ENCODE measurements at regions not wholly inside any gene's neighbourhood (a gene's known extent, or its start where the extent isn't known, plus 50 kb on each side); places are given as distances from the start of the nearest gene placed in this dataset.
A peak's percentile ranks its signal among the peaks of the same experiment; 100 is the strongest.

- no peak for DNase-seq (ENCODE audit: low read depth in 1 of 2, low spot score in 2 of 2)
- no peak overlapping the region for H3K4me3 ChIP-seq
- no peaks in the 10 kb centered on the region for H3K36me3 ChIP-seq
- H3K9me3 ChIP-seq (replicated peaks), result no peaks in the 10 kb centered on the region
- H3K4me1 ChIP-seq (replicated peaks), result no peaks in the 10 kb centered on the region
- no peaks in the 10 kb centered on the region for H3K27me3 ChIP-seq (replicated peaks)
- no peak overlapping the region for H3K27ac ChIP-seq
Measured at GRCh38 chr19:31742249-31742648, 393.0 kb upstream of the TSHZ3 start.

GRCh38 chr19:31745731-31746130 is 396.5 kb upstream of the TSHZ3 start:
- DNase-seq (ENCODE audit: low read depth in 1 of 2, low spot score in 2 of 2), result no peak
- no peak overlapping the region for H3K4me3 ChIP-seq

GRCh38 chr19:31749231-31749630 is 400.0 kb upstream of the TSHZ3 start:
- H3K9me3 ChIP-seq (replicated peaks), result no peaks in the 10 kb centered on the region
- no peak for DNase-seq (ENCODE audit: low read depth in 1 of 2, low spot score in 2 of 2)
- H3K27me3 ChIP-seq (replicated peaks), result no peaks in the 10 kb centered on the region
- no peak overlapping the region for H3K4me3 ChIP-seq
- H3K36me3 ChIP-seq, result no peaks in the 10 kb centered on the region
- H3K27ac ChIP-seq, result no peak overlapping the region
- no peaks in the 10 kb centered on the region for H3K4me1 ChIP-seq (replicated peaks)

More at GRCh38 chr19:31745731-31746130, 396.5 kb upstream of the TSHZ3 start:
- Histone ChIP-seq H3K27me3 (replicated peaks) (no peaks in the 10 kb centered on the region), H3K9me3 (replicated peaks) (no peaks in the 10 kb centered on the region), H3K36me3 (no peaks in the 10 kb centered on the region), H3K4me1 (replicated peaks) (no peaks in the 10 kb centered on the region), H3K27ac (no peak overlapping the region)

GRCh38 chr19:31759359-31759758 is 410.1 kb upstream of the TSHZ3 start:
- no peak for DNase-seq (ENCODE audit: low read depth in 1 of 2, low spot score in 2 of 2)
- H3K4me3 ChIP-seq, result no peak overlapping the region
- no peaks in the 10 kb centered on the region for H3K9me3 ChIP-seq (replicated peaks)
- H3K27me3 ChIP-seq (replicated peaks), result no peaks in the 10 kb centered on the region
- H3K4me1 ChIP-seq (replicated peaks), result no peaks in the 10 kb centered on the region
- H3K27ac ChIP-seq, result no peak overlapping the region
- no peaks in the 10 kb centered on the region for H3K36me3 ChIP-seq

GRCh38 chr19:31761281-31761913 is 412.2 kb upstream of the TSHZ3 start:
- Histone ChIP-seq H3K4me3 (no peak overlapping the region), H3K9me3 (replicated peaks) (no peaks in the 10 kb centered on the region), H3K27ac (no peak overlapping the region), H3K36me3 (no peaks in the 10 kb centered on the region), H3K27me3 (replicated peaks) (no peaks in the 10 kb centered on the region), H3K4me1 (replicated peaks) (no peaks in the 10 kb centered on the region)
- no peak for DNase-seq (ENCODE audit: low read depth in 1 of 2, low spot score in 2 of 2)

GRCh38 chr19:31770223-31770622 is 421.0 kb upstream of the TSHZ3 start:
- Histone ChIP-seq H3K27me3 (replicated peaks) (no peaks in the 10 kb centered on the region), H3K4me1 (replicated peaks) (no peaks in the 10 kb centered on the region), H3K27ac (no peak overlapping the region), H3K36me3 (no peaks in the 10 kb centered on the region), H3K4me3 (no peak overlapping the region), H3K9me3 (replicated peaks) (no peaks in the 10 kb centered on the region)
- no peak for DNase-seq (ENCODE audit: low read depth in 1 of 2, low spot score in 2 of 2)

GRCh38 chr19:31772915-31773314 is 423.7 kb upstream of the TSHZ3 start:
- no peak for DNase-seq (ENCODE audit: low read depth in 1 of 2, low spot score in 2 of 2)
- Histone ChIP-seq H3K36me3 (no peaks in the 10 kb centered on the region), H3K27me3 (replicated peaks) (no peaks in the 10 kb centered on the region), H3K4me3 (no peak overlapping the region), H3K27ac (no peak overlapping the region), H3K4me1 (replicated peaks) (no peaks in the 10 kb centered on the region), H3K9me3 (replicated peaks) (no peaks in the 10 kb centered on the region)

GRCh38 chr19:31781542-31781941 is 432.3 kb upstream of the TSHZ3 start:
- no peaks in the 10 kb centered on the region for H3K27me3 ChIP-seq (replicated peaks)
- no peak for DNase-seq (ENCODE audit: low read depth in 1 of 2, low spot score in 2 of 2)
- no peaks in the 10 kb centered on the region for H3K36me3 ChIP-seq
- H3K9me3 ChIP-seq (replicated peaks), result no peaks in the 10 kb centered on the region
- H3K4me3 ChIP-seq, result no peak overlapping the region
- H3K4me1 ChIP-seq (replicated peaks), result peaks cover 6% of the 10 kb centered on the region
- no peak overlapping the region for H3K27ac ChIP-seq

GRCh38 chr19:31783592-31783991 is 434.4 kb upstream of the TSHZ3 start:
- Histone ChIP-seq H3K4me3 (no peak overlapping the region), H3K9me3 (replicated peaks) (no peaks in the 10 kb centered on the region), H3K27ac (no peak overlapping the region), H3K4me1 (replicated peaks) (peaks cover 6% of the 10 kb centered on the region), H3K36me3 (no peaks in the 10 kb centered on the region), H3K27me3 (replicated peaks) (no peaks in the 10 kb centered on the region)
- no peak for DNase-seq (ENCODE audit: low read depth in 1 of 2, low spot score in 2 of 2)

GRCh38 chr19:31784671-31785101 is 435.4 kb upstream of the TSHZ3 start:
- Histone ChIP-seq H3K4me1 (replicated peaks) (peaks cover 6% of the 10 kb centered on the region), H3K36me3 (no peaks in the 10 kb centered on the region), H3K9me3 (replicated peaks) (no peaks in the 10 kb centered on the region), H3K4me3 (no peak overlapping the region), H3K27ac (no peak overlapping the region), H3K27me3 (replicated peaks) (no peaks in the 10 kb centered on the region)
- DNase-seq (ENCODE audit: low read depth in 1 of 2, low spot score in 2 of 2), result peak; percentile 48 to 53

- Histone ChIP-seq H3K27me3 (replicated peaks) (no peaks in the 10 kb centered on the region), H3K9me3 (replicated peaks) (no peaks in the 10 kb centered on the region), H3K36me3 (no peaks in the 10 kb centered on the region), H3K27ac (no peak overlapping the region), H3K4me3 (no peak overlapping the region), H3K4me1 (replicated peaks) (no peaks in the 10 kb centered on the region)
- no peak for DNase-seq (ENCODE audit: low read depth in 1 of 2, low spot score in 2 of 2)
Measured at GRCh38 chr19:31801611-31802010, 452.4 kb upstream of the TSHZ3 start.

GRCh38 chr19:31803835-31804446 is 454.7 kb upstream of the TSHZ3 start:
- Histone ChIP-seq H3K4me1 (replicated peaks) (no peaks in the 10 kb centered on the region), H3K9me3 (replicated peaks) (no peaks in the 10 kb centered on the region), H3K36me3 (no peaks in the 10 kb centered on the region), H3K27ac (no peak overlapping the region), H3K4me3 (no peak overlapping the region), H3K27me3 (replicated peaks) (no peaks in the 10 kb centered on the region)
- DNase-seq (ENCODE audit: low read depth in 1 of 2, low spot score in 2 of 2), result no peak

- H3K4me1 ChIP-seq (replicated peaks), result no peaks in the 10 kb centered on the region
- no peak overlapping the region for H3K27ac ChIP-seq
- no peaks in the 10 kb centered on the region for H3K36me3 ChIP-seq
- no peaks in the 10 kb centered on the region for H3K27me3 ChIP-seq (replicated peaks)
- H3K4me3 ChIP-seq, result no peak overlapping the region
- no peak for DNase-seq (ENCODE audit: low read depth in 1 of 2, low spot score in 2 of 2)
- H3K9me3 ChIP-seq (replicated peaks), result no peaks in the 10 kb centered on the region
Measured at GRCh38 chr19:31804668-31805067, 455.4 kb upstream of the TSHZ3 start.

GRCh38 chr19:31810536-31811109 is 461.4 kb upstream of the TSHZ3 start:
- Histone ChIP-seq H3K9me3 (replicated peaks) (no peaks in the 10 kb centered on the region), H3K27me3 (replicated peaks) (no peaks in the 10 kb centered on the region), H3K4me1 (replicated peaks) (no peaks in the 10 kb centered on the region), H3K36me3 (no peaks in the 10 kb centered on the region), H3K4me3 (no peak overlapping the region), H3K27ac (no peak overlapping the region)
- no peak for DNase-seq (ENCODE audit: low read depth in 1 of 2, low spot score in 2 of 2)
